Raji (cell line): ENCODE measurements at regions not wholly inside any gene's neighbourhood (a gene's known extent, or its start where the extent isn't known, plus 50 kb on each side); places are given as distances from the start of the nearest gene placed in this dataset.

ENCODE experiments used
- POLR2A ChIP-seq: IDR thresholded peaks from 2 replicates; pipeline ENCODE4 v1.6.1; 2011; ENCODE audit warnings: low read depth, low read length, control low read depth; ENCODE audit not compliant: insufficient read depth

GRCh38 chr6:26149240-26149639 lies 62.0 kb downstream of the HFE start:
- no peak for TF ChIP-seq POLR2A

GRCh38 chr6:26152226-26153101 lies 65.2 kb downstream of the HFE start:
- TF ChIP-seq POLR2A: no peak

- no peak for TF ChIP-seq POLR2A
Observed at GRCh38 chr6:26155061-26155930, 68.1 kb downstream of the HFE start.

GRCh38 chr6:26156105-26156849 lies 69.0 kb downstream of the HFE start:
- TF ChIP-seq POLR2A: peak; percentile 99

GRCh38 chr6:26156850-26157250 lies 69.6 kb downstream of the HFE start:
- no peak for TF ChIP-seq POLR2A

- TF ChIP-seq POLR2A: peak; percentile 69
Observed at GRCh38 chr6:26157251-26158075, 70.2 kb downstream of the HFE start.

GRCh38 chr6:26158076-26158580 lies 70.9 kb downstream of the HFE start:
- TF ChIP-seq POLR2A: peak; percentile 88

- TF ChIP-seq POLR2A: peak; percentile 15; the same call in 1 of the 2 replicates
Observed at GRCh38 chr6:26158581-26159356, 71.5 kb downstream of the HFE start.

GRCh38 chr6:26159357-26160273 lies 72.4 kb downstream of the HFE start:
- no peak for TF ChIP-seq POLR2A

- TF ChIP-seq POLR2A: no peak
Observed at GRCh38 chr6:26161322-26161721, 74.1 kb downstream of the HFE start.

- TF ChIP-seq POLR2A: no peak
Observed at GRCh38 chr6:26162399-26162798, 75.2 kb downstream of the HFE start.

- TF ChIP-seq POLR2A: no peak
Observed at GRCh38 chr6:26163427-26164119, 76.3 kb downstream of the HFE start.
